Sigmoid colon (tissue), 4 donors: ENCODE measurements at regions not wholly inside any gene's neighbourhood (a gene's known extent, or its start where the extent isn't known, plus 50 kb on each side); places are given as distances from the start of the nearest gene placed in this dataset.

Experiments used
- CTCF ChIP-seq, 4 experiments: fragments of 450-650 bp in 3 of 4; fragments of 200-600 bp in 1 of 4; IDR thresholded peaks; one replicate each; pipeline ENCODE4 v1.5.1; 2016 to 2019; ENCODE audit warnings: antibody characterized with exemption in 4 of 4, mild to moderate bottlenecking in 3 of 4, moderate library complexity in 2 of 4
- POLR2A ChIP-seq, 2 donors: fragments of 450-650 bp; IDR thresholded peaks; one replicate each; pipeline ENCODE4 v1.6.1; 2016; ENCODE audit warnings: antibody characterized with exemption in 2 of 2, mild to moderate bottlenecking in 2 of 2, moderate library complexity in 2 of 2
- POLR2AphosphoS5 ChIP-seq, 4 donors: sonication (generic); formaldehyde crosslinking; IDR thresholded peaks; one replicate each; pipeline ENCODE4 v1.6.1; 2017; ENCODE audit warnings: antibody characterized with exemption in 4 of 4

GRCh38 chrX:720250-720649 lies 89.7 kb downstream of the SHOX start:
- no peak for TF ChIP-seq POLR2A (IDR thresholded peaks at IDR 0.05)
- no peak for TF ChIP-seq CTCF (IDR thresholded peaks at IDR 0.05)
- TF ChIP-seq POLR2AphosphoS5 (IDR thresholded peaks at IDR 0.05), result no peak
